NOMO-1 treated with dmso at 0.1 percent for 144 hours (cell line): ENCODE measurements at regions not wholly inside any gene's neighbourhood (a gene's known extent, or its start where the extent isn't known, plus 50 kb on each side); places are given as distances from the start of the nearest gene placed in this dataset.

Source experiments
- DNase-seq: peaks from one replicate; lab custom pipeline; 2025; ENCODE audit not compliant: unreplicated experiment; lab: John Stamatoyannopoulos, UW

- no peak for DNase-seq
These were observed 182.3 kb upstream of the LPP start for GRCh38 chr3:187971629-187972028.

- no peak for DNase-seq
These were observed 181.5 kb upstream of the LPP start for GRCh38 chr3:187972454-187972853.

DNA sequence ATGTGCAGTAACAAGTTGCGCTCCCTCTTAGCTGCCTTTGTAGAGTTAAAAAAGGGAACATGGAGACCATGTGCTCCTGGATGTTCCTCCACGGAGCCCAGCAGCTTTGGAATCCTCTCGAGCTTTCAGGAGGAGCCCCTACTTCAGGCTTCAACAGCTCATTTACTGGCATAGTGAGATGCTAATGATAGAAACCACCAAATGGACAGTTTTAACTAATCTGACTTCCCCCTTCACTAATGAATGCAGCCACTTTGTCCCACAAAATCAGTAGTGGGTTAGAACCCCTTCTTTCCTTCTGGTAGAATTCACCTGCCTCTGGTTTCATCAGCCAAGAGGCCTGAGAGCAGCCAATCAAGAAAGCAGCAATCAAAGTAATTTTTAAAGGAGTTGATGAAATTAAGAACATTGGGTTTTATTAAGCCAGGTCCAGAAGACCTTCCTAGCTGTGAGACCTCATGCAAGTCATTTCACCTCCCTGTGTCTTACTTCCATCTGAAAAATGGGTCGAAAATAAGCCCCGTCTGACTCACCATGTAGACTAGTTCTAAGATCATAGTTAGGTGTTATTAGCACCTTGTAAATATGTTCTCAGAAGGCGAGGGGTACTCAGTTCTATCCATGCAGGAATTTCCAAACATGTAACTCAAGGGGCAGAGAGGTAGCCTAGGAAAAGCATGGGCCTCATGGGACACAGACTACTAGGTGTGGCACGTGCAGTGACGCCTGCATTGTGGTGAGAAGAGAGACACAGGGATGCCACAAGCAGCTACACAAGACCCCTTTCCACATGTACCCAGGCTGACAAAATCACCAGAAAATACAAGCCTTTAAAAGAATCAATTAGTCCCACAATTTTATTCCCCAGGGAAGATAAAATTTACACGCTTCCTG is 179.7 kb upstream of the LPP start:
- no peak for DNase-seq

DNA sequence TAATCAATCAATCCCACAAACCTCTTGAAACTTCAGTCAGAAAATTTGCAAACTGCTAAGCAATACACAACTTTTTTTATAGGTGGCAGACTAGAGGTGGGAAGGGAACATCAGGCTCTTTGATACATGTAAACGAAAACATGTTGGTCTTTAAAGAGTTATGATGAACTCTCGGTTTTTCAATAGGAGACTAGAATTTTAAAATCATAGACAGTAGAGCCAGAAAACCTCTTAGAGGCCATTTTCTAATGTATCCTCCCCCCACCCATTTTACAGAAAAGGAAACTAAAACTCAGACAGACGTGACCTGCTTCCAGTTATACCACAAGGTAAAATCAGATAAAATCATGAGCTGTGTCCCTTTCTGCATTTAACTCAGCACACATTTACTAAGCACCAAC is 179.1 kb upstream of the LPP start:
- DNase-seq = no peak

DNA sequence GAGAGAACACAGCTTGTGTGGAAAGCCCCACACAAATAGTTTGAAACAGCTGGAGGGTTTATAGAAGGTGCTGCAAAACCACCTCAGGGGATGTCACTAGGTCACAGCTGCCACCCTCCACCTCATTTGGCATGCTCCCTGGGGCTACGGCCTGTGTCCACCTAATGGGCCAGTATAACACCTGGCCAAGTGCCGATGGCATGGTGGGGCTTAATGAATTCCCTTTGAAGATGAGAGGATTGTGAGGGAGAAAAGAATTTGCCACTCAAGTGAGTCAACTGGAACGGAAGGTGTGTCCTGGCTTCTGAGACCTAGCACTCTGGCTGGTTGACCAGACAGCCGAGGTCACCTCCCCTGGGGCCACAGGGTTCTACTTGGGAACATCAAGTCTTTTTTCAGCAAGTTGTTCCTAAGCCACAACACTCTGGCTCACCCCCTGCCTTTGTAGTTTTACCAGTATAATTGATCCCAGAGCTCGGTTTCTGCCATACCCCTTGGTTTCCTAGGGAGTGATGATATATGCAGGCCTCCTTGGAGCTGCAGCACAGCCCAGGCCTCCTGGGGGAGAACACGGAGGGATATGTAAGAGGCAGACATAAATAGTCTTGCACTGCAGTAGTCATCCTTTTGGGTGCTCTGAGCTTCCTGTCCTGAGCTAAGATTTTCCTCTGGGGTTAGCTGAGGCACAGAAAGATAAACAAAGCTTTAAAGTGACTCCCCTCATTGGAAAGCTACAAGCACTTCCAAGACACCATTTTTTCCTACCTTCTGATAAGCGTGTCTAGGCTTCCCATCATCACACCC is 178.2 kb upstream of the LPP start:
- DNase-seq = no peak

GRCh38 chr3:187976365-187976900 is 177.5 kb upstream of the LPP start:
- DNase-seq = no peak

DNA sequence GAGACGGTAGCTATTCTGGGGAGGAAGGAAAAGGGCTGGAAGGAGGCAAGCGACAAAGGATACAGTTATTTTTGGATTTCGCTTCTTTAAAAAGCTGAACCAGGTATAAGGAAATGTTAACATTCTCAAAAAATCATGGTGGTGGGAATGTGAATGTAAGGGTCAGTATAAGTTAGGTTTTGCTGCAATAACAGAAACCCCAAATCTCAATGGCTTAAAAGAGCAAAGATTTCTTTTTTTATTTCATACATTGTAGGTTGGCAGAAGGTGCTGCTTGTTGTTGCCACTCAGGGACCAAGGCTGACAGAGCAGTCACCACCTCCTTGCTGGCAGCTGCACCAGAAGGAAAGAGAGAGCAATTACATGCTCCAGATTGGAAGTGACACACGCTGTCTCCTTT is 176.3 kb upstream of the LPP start:
- no peak for DNase-seq

DNA sequence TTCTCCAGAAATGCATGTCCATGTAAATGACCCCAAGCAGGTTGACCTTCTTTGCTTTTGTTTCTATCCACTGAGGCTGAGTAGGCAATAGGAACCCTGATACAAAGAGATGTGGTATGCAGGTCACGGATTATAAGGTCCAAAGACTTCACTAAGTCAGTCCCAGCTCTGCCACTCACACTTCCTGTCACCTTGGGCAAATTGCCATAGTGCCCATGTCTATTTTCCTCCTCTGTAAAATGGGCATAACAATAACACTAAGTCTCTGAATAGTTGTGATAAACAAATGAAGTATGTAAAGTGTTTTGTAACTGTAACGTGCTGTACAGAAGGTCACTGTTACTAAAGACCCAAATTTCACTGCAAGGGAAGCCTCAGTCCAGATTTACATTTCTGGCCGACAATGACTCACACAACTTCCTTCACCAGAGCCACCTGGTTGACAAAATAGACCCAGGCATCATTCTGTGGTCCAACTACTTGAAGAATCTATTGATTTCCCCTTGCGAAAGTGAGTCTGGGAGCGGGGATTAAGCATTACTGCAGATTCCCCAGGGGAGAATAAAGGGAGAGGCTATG is 175.4 kb upstream of the LPP start:
- peak; percentile 56 for DNase-seq

DNA sequence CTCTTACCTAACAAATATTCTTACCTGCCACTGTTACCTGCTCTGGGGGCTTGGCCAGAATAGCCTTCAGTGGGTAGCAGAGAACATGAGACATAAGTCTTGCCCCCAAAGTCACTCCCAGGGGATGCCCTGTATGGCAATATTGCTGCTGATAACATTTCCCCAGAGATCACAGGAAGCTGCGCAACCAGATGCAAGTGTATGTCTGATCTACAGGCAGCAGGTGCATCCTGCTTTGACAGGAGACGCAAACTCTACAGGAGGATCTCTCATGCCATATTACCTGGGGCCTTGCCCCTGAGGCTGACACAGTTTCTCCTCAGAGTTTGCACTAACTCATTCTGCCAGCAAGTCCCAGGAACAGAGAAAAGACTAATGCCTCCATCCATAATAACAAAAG is 174.4 kb upstream of the LPP start:
- DNase-seq = no peak

- DNase-seq = no peak
These were observed 173.1 kb upstream of the LPP start for GRCh38 chr3:187980861-187981260.

DNA sequence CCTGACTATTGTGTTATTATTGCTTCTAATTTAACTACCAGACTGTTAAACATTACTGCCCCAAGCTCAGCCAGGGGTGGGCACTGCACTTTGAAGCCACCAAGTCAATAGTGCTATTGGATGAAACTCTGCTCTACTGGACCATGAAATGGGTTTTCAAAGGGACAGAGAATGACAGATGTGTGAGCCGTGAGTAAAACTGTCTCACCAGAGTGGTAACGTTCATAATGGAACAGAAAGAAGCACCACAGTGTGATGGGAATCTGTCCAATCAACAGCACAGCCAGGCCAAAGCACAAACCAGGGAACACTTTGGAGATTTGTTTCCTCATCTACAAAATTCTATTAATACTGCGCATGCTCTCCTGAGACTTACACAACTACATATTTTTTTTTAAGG is 171.8 kb upstream of the LPP start:
- DNase-seq = no peak

GRCh38 chr3:187983484-187984124 is 170.4 kb upstream of the LPP start:
- DNase-seq = no peak

DNA sequence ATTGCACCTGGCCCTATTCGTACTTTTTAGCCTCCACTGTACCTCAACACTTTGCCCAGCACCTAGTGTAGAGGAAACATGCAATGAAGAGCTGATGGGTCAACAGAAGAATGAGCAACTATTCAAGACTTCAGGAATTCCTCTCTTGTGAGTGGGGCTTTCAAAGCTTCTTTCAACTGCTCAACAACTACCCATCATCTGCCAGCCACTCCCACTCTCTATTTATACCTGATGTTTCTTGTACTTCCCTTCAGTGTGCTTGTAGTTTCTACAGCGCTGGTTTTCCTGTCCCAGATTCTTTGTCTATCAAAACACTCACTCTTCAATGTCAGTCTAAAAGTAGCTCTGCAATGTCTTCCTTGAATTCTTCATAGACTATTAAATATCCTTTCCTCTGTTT is 168.3 kb upstream of the LPP start:
- DNase-seq = no peak

GRCh38 chr3:187986514-187986934 is 167.4 kb upstream of the LPP start:
- DNase-seq = peak; percentile 83

DNA sequence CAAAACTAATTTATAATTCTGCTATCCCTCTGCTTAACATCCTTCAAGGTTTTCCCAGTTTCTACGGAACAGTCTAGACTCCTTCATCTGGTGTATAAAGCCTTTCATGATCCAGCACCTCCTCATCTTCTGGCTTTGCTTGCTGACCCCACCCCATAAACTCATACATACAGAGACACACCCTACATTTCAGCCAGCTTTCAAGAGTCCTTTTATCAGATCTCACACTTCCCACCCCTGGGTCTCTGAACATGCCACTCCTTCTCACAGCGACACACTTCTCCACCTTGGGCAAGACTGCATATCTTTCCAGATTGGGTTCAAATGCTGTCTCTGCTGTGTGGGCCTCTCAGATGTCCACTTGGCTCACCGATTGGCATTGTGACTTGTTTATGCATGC is 166.8 kb upstream of the LPP start:
- no peak for DNase-seq

DNA sequence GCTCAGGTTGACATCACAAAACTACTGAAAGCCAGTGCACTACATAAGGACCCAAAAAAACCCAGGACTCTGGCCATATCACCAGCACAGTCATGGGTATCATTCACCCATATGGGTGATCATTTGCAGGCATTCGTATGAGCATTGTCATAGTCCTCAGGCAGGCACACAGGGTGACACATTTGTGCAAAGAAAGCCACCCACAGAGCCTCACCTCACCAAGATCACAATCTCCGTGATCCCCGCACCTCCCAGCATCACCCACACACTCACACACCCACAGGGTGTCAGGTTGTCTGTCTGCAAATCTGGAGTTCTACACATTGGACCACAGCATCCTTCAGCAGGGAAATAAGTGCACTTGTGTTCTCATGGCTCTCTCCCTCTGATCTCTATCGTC is 166.0 kb upstream of the LPP start:
- no peak for DNase-seq

DNA sequence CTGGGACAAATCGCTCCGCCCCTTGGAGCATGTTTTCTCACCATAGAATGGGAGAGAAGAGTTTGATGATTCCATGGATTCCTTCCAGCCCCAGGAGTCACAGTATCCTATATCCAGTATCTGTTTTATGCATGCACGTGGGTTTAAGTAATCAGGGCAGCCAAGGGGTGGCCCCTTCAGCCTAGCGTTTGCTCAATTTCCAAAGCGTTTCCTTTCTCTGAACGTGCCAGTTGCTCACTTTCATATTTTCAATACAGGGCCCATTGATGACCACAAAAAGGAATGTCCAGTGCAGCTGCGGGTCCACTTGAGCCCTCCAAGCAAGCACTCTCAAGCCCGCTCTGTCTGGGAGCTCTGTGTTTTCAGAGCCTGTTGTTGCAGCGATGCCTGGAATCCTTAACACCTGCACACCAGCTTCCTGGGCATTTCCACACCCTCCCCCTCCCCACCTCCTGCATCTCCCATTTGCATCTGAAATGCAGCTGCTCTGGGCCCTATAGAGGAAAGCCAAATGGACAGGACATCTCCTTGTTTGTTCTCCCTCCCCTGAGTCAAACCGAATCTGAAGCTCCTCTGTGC is 164.3 kb upstream of the LPP start:
- DNase-seq = no peak

DNA sequence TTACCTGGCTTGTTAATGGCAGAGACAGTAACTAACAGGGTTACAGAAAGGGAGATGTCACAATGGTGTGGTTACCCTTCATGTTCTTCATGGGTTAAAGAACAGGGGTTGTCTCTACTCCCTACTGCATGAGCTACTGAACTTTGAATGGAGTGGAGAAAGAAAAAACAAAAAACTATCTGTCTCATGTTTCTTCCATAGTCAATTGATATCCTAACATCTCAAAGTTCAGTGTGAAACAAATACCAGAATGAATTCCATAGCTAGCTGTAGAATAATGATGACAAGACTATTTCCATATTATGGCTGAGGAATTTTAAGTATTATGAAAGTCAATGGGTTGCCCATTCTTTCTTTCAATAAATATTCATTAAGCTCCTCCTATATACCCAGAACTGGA is 161.3 kb upstream of the LPP start:
- DNase-seq = no peak

DNA sequence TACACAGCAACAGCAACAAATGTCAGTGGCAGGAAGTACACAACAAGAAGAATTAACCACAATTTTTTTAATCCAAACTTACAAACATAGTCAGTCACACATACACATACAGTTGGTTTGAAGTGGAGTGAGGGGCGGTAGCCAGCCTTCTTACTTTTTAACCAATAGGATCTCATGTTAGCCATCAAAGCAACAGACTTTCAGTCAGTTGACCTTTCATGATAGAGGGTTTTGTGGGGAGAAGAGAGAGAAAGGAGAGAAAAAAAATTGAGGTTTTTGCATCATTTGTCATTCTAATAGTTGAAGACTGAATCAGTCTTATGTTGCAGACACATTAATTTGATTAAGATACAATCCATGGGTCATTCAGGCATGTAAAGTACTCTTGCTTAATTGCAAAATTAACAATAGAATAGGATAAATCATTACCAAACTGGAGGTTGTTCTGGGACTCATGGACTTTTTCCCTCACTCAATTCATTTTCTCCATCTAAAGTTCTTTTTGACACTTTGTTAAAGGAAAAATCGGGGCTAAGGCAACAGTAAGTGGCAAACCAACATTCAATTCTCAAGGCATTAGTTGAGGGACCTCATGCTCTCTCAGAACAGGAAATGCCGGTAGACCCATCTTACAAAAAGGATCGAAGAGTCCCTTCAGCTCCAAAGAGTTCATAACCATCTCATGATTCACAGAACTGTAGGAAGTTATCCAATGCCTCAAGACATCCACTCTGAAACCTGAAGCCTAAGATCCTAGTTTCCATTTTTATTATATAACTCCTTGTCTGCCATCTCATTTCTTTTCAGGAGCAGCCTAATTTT is 159.5 kb upstream of the LPP start:
- no peak for DNase-seq

DNA sequence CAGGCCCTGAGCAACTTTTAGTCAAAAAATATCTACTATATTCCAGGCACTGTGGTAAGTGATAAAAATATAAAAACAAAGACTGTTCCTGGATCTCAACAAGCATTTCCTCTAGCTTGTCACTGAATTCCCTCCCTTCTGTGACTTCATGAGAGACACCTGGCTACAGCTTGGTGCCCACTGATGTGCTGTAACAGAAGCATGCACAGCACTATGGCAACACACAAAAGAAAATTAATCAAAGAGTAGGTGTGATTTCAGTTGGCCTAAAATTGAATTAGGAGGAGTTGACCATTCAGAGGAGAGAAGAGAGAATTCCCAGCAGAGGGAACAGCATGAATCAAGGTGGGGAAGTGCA is 158.9 kb upstream of the LPP start:
- no peak for DNase-seq
